ENCODE measurements at regions not wholly inside any gene's neighbourhood (a gene's known extent, or its start where the extent isn't known, plus 50 kb on each side); places are given as distances from the start of the nearest gene placed in this dataset.
"Not testable (repeated sequence)": the region's sequence is repeated elsewhere in the genome, so short reads cannot be mapped to it uniquely, and the experiment has no call there.

DNA sequence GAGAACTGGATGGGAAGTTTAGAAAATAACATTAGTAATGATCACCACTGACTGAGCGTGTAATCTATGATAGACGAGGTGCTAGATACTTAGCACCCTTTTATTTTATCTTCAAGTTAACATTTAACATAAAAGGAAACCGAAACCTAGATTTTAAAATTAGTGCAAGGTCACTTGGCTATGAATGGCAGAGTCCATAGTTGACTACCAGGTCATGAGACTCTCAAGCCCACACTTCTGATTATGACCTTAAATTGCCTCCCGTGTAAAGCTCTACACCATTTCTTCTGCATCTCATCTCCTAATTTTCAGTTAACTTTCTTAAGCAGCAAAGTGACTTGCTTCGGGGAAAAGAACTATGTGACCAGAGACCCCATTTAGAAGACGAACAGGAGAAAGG, 266.5 kb upstream of the NBPF12 start:
- CTCF ChIA-PET; H3K27me3 ChIP-seq (ENCODE audit: control insufficient read depth, insufficient read depth, low read length); DNase-seq (ENCODE audit: low read depth); H3K36me3 ChIP-seq (ENCODE audit: control insufficient read depth, insufficient read depth, low read length); H3K4me3 ChIP-seq (ENCODE audit: low read depth, low read length); POLR2A ChIA-PET: not testable (repeated sequence)

DNA sequence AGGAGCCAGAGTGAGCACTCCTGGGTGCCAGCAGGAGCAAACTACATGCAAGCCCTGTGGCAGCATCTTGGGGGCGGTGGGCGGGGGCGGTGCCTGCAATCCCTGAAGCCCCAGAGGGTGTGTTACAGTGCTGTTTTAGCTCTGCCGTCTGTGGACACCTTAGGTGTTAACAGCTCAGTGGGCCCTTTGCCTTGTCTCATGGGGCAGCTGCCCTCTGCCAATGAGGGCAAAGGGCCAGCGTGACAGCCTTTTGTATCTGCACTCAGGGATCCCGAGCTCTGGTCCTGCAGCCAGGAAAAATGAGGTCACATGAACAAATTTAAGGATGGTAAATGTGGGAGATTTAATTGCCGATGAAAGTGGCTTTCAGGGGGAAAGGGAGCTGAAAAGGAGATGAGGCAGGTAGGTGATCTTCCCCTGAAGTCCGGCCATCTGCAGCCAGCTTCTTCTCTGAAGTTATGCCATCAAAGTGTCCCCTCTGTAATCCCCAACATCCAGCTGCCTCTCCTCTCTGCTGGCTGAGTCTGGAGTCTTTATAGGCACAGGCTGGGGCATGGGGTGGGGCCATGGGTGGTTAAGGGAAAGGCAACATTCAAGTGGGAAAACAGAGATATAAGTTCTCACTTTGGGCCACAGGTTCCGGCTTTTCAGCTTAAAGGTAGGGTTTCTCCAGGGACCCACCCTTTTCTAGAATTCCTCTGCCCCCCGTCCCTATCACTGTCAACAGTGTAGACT, 267.1 kb upstream of the NBPF12 start:
- POLR2A ChIA-PET; CTCF ChIA-PET; H3K27me3 ChIP-seq (ENCODE audit: control insufficient read depth, insufficient read depth, low read length); H3K36me3 ChIP-seq (ENCODE audit: control insufficient read depth, insufficient read depth, low read length); H3K4me3 ChIP-seq (ENCODE audit: low read depth, low read length); DNase-seq (ENCODE audit: low read depth): not testable (repeated sequence)

DNA sequence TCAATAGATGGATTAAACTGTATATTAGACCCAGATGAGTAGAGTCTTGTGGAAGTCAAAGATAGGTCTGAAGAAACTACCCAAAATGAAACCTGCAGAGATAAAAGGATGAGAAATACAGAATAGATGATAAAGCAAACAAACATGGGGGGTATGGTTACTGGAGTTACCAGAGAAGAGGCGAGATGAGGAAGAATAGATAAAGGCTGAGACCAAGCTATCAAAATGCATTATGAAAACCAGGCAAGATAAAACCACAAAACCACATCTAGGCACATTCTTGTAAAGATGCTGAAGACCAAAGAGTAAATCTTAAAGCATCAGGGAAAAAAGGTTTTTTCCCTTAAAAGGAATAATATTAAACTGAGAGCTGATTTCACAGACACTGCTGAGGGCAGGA, 271.8 kb upstream of the NBPF12 start:
- POLR2A ChIA-PET; H3K4me3 ChIP-seq (ENCODE audit: low read depth, low read length); DNase-seq (ENCODE audit: low read depth); CTCF ChIA-PET; H3K27me3 ChIP-seq (ENCODE audit: control insufficient read depth, insufficient read depth, low read length); H3K36me3 ChIP-seq (ENCODE audit: control insufficient read depth, insufficient read depth, low read length): not testable (repeated sequence)

DNA sequence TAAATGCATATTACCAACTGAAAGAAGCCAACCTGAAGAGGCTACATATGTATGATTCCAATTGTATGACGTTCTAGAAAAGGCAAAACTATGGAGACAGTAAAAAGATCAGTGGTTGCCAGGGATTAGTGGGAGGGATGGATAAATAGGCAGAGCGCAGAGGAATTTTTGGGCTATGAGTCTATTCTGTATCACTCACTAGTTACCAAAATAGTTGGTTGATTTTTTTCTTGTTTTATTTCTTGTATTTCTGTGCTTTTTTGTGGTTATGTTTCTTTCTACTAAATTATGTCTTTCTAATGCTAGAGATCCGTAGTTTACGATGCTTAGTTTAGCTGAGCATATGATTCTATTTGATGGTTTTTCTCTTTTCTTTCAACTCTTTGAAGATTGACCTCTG, 277.9 kb upstream of the NBPF12 start:
- H3K4me3 ChIP-seq (ENCODE audit: low read depth, low read length); H3K36me3 ChIP-seq (ENCODE audit: control insufficient read depth, insufficient read depth, low read length); H3K27me3 ChIP-seq (ENCODE audit: control insufficient read depth, insufficient read depth, low read length); POLR2A ChIA-PET; CTCF ChIA-PET; DNase-seq (ENCODE audit: low read depth): not testable (repeated sequence)

- H3K4me3 ChIP-seq (ENCODE audit: low read depth, low read length); H3K27me3 ChIP-seq (ENCODE audit: control insufficient read depth, insufficient read depth, low read length); DNase-seq (ENCODE audit: low read depth); POLR2A ChIA-PET; CTCF ChIA-PET; H3K36me3 ChIP-seq (ENCODE audit: control insufficient read depth, insufficient read depth, low read length): not testable (repeated sequence)
Observed at GRCh38 chr1:146656356-146657060, 281.6 kb upstream of the NBPF12 start.

DNA sequence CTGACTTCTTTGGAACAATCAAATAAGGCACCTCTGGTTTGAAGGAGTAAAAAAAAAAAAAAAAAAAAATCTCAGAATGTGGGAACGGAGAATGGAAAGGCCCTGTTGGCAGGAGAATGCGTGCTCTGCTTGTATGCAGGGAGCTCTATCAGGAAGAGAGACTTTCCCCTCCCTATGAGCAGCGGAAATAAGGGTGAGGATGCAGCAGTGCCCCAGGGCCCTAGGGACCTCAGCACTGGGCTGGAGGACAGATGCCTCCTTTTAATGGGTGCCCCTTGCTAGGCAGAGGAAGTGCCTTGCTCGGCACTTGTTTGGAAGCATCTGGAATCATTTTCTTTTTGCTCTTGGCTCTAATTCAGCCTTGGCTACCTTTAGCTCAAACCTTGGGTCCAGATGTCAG, 283.4 kb upstream of the NBPF12 start:
- POLR2A ChIA-PET; CTCF ChIA-PET; DNase-seq (ENCODE audit: low read depth); H3K4me3 ChIP-seq (ENCODE audit: low read depth, low read length); H3K27me3 ChIP-seq (ENCODE audit: control insufficient read depth, insufficient read depth, low read length); H3K36me3 ChIP-seq (ENCODE audit: control insufficient read depth, insufficient read depth, low read length): not testable (repeated sequence)

GRCh38 chr1:146645978-146646604, 292.0 kb upstream of the NBPF12 start:
- DNase-seq (ENCODE audit: low read depth); CTCF ChIA-PET; H3K27me3 ChIP-seq (ENCODE audit: control insufficient read depth, insufficient read depth, low read length); H3K36me3 ChIP-seq (ENCODE audit: control insufficient read depth, insufficient read depth, low read length); H3K4me3 ChIP-seq (ENCODE audit: low read depth, low read length); POLR2A ChIA-PET: not testable (repeated sequence)

- POLR2A ChIA-PET; H3K27me3 ChIP-seq (ENCODE audit: control insufficient read depth, insufficient read depth, low read length); DNase-seq (ENCODE audit: low read depth); H3K36me3 ChIP-seq (ENCODE audit: control insufficient read depth, insufficient read depth, low read length); CTCF ChIA-PET; H3K4me3 ChIP-seq (ENCODE audit: low read depth, low read length): not testable (repeated sequence)
Observed at GRCh38 chr1:146641534-146641933, 296.6 kb upstream of the NBPF12 start.

DNA sequence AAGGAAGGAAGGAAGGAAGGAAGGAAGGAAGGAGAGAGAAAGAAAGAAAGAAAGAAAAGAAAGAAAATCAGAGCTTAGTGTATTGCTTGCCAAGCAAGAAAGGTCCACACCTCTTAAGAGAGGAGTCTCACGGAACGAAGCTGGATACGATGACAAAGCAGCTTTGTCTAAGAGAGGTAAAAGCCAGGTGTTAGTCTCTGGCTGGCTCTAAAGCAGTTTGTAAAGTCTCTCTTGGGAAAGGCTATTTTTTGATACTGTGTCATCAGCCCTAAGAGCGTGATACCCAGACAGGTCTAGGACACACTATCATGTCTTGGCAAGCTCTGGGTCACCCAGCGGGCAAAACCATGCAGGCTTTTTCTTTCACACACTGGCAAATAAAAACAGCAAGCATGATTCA, 297.5 kb upstream of the NBPF12 start:
- H3K36me3 ChIP-seq (ENCODE audit: control insufficient read depth, insufficient read depth, low read length); H3K27me3 ChIP-seq (ENCODE audit: control insufficient read depth, insufficient read depth, low read length); H3K4me3 ChIP-seq (ENCODE audit: low read depth, low read length); CTCF ChIA-PET; DNase-seq (ENCODE audit: low read depth); POLR2A ChIA-PET: not testable (repeated sequence)

DNA sequence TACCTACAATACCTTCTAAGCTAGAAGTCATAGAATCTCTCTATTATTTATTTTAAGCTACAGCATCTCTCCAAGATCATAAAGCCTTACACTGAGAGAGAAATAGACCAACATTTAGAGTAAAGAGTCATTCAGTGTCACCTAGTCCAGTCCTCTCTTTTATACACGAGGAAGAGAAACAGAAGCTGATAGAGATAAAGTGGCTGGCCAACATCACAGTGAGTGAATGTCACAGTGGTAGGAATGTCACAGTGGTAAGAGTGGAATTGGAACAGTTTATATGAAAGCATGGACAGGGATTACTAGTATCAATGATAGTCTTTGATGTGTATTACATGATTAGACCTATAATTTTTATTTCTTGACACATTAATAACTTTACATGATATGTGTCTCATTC, 307.8 kb upstream of the NBPF12 start:
- POLR2A ChIA-PET; H3K27me3 ChIP-seq (ENCODE audit: control insufficient read depth, insufficient read depth, low read length); DNase-seq (ENCODE audit: low read depth); CTCF ChIA-PET; H3K4me3 ChIP-seq (ENCODE audit: low read depth, low read length); H3K36me3 ChIP-seq (ENCODE audit: control insufficient read depth, insufficient read depth, low read length): not testable (repeated sequence)

DNA sequence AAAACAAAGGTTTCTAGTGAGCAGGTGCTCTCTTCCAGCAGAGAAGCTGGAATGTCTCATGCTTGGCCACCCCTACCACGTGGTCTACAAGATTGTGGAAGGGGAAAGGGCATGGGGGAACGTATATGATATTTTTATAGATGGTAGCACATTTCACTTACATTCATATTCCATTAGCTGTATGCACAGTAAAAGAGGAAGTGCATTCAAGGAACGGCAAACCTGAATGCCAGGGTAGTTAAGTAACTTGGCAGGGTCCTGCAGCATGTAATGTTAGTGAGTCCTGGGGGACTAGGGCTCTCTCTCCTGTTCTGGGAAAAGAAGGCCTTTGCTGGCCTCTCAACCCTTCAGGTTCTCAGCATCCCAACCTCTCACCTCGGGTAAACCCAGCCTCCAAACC, 319.5 kb upstream of the NBPF12 start:
- H3K36me3 ChIP-seq (ENCODE audit: control insufficient read depth, insufficient read depth, low read length); POLR2A ChIA-PET; CTCF ChIA-PET; DNase-seq (ENCODE audit: low read depth); H3K27me3 ChIP-seq (ENCODE audit: control insufficient read depth, insufficient read depth, low read length); H3K4me3 ChIP-seq (ENCODE audit: low read depth, low read length): not testable (repeated sequence)

DNA sequence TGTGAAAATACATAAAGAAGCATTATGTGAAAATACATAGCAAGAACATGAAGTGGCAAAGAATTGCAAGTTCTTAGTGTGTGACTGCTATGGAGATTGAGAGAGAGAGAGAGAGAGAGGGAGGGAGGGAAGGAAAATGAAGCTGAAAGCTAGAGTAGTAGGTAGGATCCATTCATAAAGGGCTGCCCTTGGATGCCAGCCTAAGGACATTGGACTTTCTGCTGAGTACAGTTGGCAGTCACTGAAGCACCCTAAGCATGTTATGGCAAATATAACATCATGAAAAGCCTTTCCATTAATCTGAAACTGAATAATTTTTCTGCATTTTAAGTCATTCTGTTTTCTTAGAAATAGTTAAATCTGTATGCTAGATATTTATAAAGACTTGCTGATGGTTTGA, 333.4 kb upstream of the NBPF12 start:
- POLR2A ChIA-PET; DNase-seq (ENCODE audit: low read depth); H3K4me3 ChIP-seq (ENCODE audit: low read depth, low read length); H3K36me3 ChIP-seq (ENCODE audit: control insufficient read depth, insufficient read depth, low read length); CTCF ChIA-PET; H3K27me3 ChIP-seq (ENCODE audit: control insufficient read depth, insufficient read depth, low read length): not testable (repeated sequence)

DNA sequence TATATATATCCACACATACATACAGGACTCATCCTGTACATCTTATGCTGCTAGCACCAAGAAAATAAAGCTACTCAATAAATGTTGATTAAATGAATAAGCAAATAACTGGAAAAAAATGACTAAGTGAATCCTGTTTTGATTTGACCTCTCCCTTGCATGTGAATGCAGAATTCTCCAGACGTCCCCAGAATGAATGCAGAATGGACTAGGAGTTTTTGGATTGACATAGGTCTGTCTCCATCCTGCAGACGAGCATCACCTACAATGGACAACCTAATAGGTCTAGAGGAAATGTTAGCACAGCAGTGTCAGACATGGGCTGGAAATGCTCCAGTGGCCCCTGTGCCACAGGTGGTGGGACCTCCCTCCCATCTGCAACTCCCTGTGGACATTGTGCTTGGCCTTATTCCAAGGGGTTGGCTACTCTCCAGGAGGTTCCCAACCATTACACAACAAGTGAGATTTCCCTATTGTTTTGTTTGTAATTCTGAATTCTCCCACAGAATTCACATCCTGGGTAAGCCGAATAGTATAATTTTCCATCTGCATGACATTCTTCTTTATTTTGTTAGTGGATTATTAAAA, 337.3 kb upstream of the NBPF12 start:
- POLR2A ChIA-PET; H3K36me3 ChIP-seq (ENCODE audit: control insufficient read depth, insufficient read depth, low read length); H3K27me3 ChIP-seq (ENCODE audit: control insufficient read depth, insufficient read depth, low read length); H3K4me3 ChIP-seq (ENCODE audit: low read depth, low read length); CTCF ChIA-PET; DNase-seq (ENCODE audit: low read depth): not testable (repeated sequence)

Measured in BJ (cell line).